ENCODE measurements at regions not wholly inside any gene's neighbourhood (a gene's known extent, or its start where the extent isn't known, plus 50 kb on each side); places are given as distances from the start of the nearest gene placed in this dataset.

- Histone ChIP-seq H3K9me2 (ENCODE audit: low read depth, low read length) (no peaks in the 10 kb centered on the region), H3K36me3 (ENCODE audit: insufficient read depth, low read length) (no peaks in the 10 kb centered on the region), H3K9ac (ENCODE audit: low read length) (no peak overlapping the region), H3K4me1 (ENCODE audit: insufficient read depth, low read length, severe bottlenecking) (no peaks in the 10 kb centered on the region), H3K27ac (ENCODE audit: low read depth, low read length, poor library complexity, severe bottlenecking) (no peak overlapping the region), H3K9me3 (ENCODE audit: low read length) (no peaks in the 10 kb centered on the region), H3F3A (ENCODE audit: insufficient read depth, low read length) (no peaks in the 10 kb centered on the region), H3K4me2 (ENCODE audit: low read length) (no peak overlapping the region), H3K79me2 (ENCODE audit: insufficient read depth, low read length) (no peaks in the 10 kb centered on the region), H4K20me1 (ENCODE audit: insufficient read depth, low read length) (no peaks in the 10 kb centered on the region), H3K4me3 (ENCODE audit: low read depth, low read length, poor library complexity, severe bottlenecking) (no peak overlapping the region), H2AFZ (ENCODE audit: low read length) (no peak overlapping the region), H3K27me3 (ENCODE audit: insufficient read depth, low read length) (no peaks in the 10 kb centered on the region)
- TF ChIP-seq EZH2 (IDR thresholded peaks at IDR 0.05; ENCODE audit: borderline replicate concordance, low read length) (no peak), CTCF (IDR thresholded peaks at IDR 0.05; ENCODE audit: low read length) (no peak)
Observed at GRCh38 chr7:91543646-91544045, 279.4 kb downstream of the FZD1 start.

GRCh38 chr7:91549878-91550277, 285.6 kb downstream of the FZD1 start:
- no peaks in the 10 kb centered on the region for H3F3A ChIP-seq (ENCODE audit: insufficient read depth, low read length)
- H3K4me1 ChIP-seq (ENCODE audit: insufficient read depth, low read length, severe bottlenecking), result peaks cover 7% of the 10 kb centered on the region
- H3K4me2 ChIP-seq (ENCODE audit: low read length), result no peak overlapping the region
- H3K79me2 ChIP-seq (ENCODE audit: insufficient read depth, low read length), result no peaks in the 10 kb centered on the region
- TF ChIP-seq EZH2 (IDR thresholded peaks at IDR 0.05; ENCODE audit: borderline replicate concordance, low read length), result no peak
- no peak for TF ChIP-seq CTCF (IDR thresholded peaks at IDR 0.05; ENCODE audit: low read length)
- H3K36me3 ChIP-seq (ENCODE audit: insufficient read depth, low read length), result no peaks in the 10 kb centered on the region
- H3K4me3 ChIP-seq (ENCODE audit: low read depth, low read length, poor library complexity, severe bottlenecking), result no peak overlapping the region
- no peak overlapping the region for H3K27ac ChIP-seq (ENCODE audit: low read depth, low read length, poor library complexity, severe bottlenecking)
- no peaks in the 10 kb centered on the region for H4K20me1 ChIP-seq (ENCODE audit: insufficient read depth, low read length)
- no peaks in the 10 kb centered on the region for H3K9me3 ChIP-seq (ENCODE audit: low read length)
- no peaks in the 10 kb centered on the region for H3K27me3 ChIP-seq (ENCODE audit: insufficient read depth, low read length)
- H2AFZ ChIP-seq (ENCODE audit: low read length), result no peak overlapping the region
- H3K9ac ChIP-seq (ENCODE audit: low read length), result no peak overlapping the region
- no peaks in the 10 kb centered on the region for H3K9me2 ChIP-seq (ENCODE audit: low read depth, low read length)

- H3K4me3 ChIP-seq (ENCODE audit: low read depth, low read length, poor library complexity, severe bottlenecking), result no peak overlapping the region
- H2AFZ ChIP-seq (ENCODE audit: low read length), result no peak overlapping the region
- H3K4me2 ChIP-seq (ENCODE audit: low read length), result no peak overlapping the region
- H3K27me3 ChIP-seq (ENCODE audit: insufficient read depth, low read length), result no peaks in the 10 kb centered on the region
- no peaks in the 10 kb centered on the region for H4K20me1 ChIP-seq (ENCODE audit: insufficient read depth, low read length)
- TF ChIP-seq EZH2 (IDR thresholded peaks at IDR 0.05; ENCODE audit: borderline replicate concordance, low read length) (no peak), CTCF (IDR thresholded peaks at IDR 0.05; ENCODE audit: low read length) (no peak)
- H3K4me1 ChIP-seq (ENCODE audit: insufficient read depth, low read length, severe bottlenecking), result peaks cover 7% of the 10 kb centered on the region
- H3K36me3 ChIP-seq (ENCODE audit: insufficient read depth, low read length), result no peaks in the 10 kb centered on the region
- no peak overlapping the region for H3K27ac ChIP-seq (ENCODE audit: low read depth, low read length, poor library complexity, severe bottlenecking)
- H3K9me3 ChIP-seq (ENCODE audit: low read length), result no peaks in the 10 kb centered on the region
- H3K79me2 ChIP-seq (ENCODE audit: insufficient read depth, low read length), result no peaks in the 10 kb centered on the region
- no peaks in the 10 kb centered on the region for H3K9me2 ChIP-seq (ENCODE audit: low read depth, low read length)
- no peaks in the 10 kb centered on the region for H3F3A ChIP-seq (ENCODE audit: insufficient read depth, low read length)
- H3K9ac ChIP-seq (ENCODE audit: low read length), result no peak overlapping the region
Observed at GRCh38 chr7:91550931-91551330, 286.7 kb downstream of the FZD1 start.

Measured in OCI-LY1 (cell line).